CD4-positive, alpha-beta T cell treated with Interleukin-21 for 1 hour (primary cell): ENCODE measurements at regions not wholly inside any gene's neighbourhood (a gene's known extent, or its start where the extent isn't known, plus 50 kb on each side); places are given as distances from the start of the nearest gene placed in this dataset.

Experiments
- DNase-seq: peaks from one replicate; pipeline ENCODE4 v3.0.0-alpha.2; 2020

DNA sequence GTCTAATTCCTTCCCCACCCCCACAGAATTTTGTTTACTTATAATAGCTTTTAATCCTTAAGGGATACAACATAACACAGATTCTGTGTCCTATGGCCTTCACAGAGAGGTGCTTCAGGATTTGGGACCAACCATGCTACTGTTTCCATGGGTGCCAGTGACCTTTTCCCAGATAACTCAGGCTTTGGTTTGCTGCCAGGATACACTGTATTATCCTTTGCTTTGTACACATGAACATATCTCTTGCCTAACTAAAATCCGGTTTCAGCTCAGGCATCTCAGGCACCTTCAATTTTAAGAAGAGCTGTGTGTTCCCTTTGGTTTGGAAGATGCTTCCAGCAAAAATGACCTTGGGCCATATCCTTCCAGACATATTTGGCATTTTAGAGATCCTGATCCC is 428.4 kb upstream of the CDH5 start:
- no peak for DNase-seq

DNA sequence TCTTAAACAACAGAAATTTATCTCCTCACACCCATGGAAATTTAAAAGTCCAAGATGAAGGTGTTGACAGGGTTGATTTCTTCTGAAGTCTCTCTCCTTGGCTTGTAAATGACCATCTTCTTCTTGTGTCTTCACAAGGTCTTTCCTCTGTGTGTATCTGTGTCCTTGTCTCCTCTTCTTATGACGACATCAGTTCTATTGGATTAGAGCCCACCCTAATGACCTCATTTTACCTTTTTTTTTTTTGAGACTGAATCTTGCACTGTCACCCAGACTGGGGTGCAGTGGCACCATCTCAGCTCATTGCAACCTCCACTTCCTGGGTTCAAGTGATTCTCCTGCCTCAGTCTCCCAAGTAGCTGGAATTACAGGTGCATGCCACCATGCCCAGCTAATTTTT is 429.0 kb upstream of the CDH5 start:
- no peak for DNase-seq

DNA sequence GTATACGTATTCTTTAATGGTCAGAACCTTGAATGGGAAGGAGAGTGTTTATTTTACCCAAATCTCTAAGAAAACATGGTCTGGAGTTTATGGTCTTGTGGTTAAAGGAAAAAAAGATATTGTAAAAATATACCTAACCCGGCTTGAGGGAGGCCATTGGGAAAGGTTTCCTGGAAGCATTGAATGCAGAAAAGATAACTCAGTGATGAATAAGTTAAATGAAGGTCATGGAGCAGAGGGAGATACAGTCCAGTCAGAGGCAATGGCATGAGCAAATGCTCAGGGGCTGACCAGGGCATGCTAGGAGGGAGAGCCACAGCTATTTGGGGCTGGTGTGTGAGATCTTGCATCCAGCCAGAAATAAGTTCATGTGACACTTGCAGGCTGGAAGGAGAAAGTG is 430.4 kb upstream of the CDH5 start:
- no peak for DNase-seq

DNA sequence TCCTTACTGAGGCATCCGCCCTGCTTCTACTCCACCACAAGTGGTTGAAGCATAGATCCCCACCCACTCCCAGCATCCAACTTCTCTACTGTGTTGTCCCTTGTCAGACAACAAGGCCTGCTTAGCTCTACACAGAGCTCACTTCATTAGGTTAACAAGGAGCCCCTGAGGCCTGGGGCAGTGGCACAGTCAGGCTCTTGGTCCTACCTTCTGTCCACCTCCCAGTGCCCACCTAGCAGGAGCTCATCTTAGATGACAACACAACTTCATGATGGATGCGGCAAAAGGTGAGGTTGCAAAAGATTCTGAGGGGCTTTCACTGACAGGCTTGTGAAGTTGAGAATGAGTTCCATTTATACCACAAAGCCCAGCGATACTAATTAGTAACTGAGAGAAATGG is 432.0 kb upstream of the CDH5 start:
- no peak for DNase-seq

DNA sequence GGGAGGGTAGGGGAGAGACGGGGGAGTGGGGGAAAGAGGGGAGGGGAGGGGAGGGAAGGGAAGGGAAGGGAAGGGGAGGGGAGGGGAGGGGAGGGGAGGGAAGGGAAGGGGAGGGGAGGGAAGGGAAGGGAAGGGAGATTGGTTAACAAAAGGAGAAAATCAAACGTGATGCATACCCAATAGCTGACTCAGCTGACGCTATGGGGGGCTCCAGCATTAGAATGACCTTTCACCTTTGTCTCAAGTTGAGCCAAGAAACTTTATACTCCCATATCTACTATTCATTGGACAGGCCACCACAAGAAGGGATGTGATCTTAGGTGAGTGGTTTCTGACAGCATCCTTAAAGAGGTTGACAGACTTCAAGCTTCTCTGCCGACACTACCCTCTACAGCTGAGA is 432.8 kb upstream of the CDH5 start:
- DNase-seq, result no peak

DNA sequence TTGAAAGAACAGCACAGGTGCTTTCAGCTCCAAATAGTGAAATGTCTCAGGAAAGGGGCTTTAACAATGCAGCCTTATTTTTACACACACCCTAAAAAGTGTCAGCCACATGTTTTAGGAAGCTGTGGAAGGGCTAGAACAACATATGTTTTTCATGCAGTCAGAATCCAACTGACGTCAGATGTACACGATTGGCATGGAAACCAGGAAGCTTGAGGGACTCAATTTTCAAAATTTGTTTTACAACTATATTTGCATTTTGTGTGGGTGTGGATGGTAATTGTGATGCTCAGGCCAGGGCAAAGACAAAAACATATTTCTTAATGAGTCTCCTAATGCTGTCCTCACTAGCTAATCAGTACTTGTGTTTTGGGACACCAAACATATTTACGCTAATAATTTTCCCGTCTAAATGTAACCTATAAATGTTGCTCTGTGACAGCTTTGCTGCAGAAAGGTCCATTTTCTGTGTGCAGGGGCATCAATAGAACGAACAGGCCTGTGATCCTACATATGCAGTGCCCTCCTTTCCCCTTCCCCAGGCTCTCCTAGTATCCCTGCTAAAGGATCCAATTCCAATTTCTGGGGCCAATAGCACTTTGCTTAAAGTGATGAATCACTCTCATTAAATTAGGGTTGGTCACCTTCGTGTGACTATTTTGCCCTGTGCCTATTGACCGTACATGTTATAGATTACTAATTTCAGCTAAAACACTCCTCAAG is 434.0 kb upstream of the CDH5 start:
- DNase-seq, result no peak

DNA sequence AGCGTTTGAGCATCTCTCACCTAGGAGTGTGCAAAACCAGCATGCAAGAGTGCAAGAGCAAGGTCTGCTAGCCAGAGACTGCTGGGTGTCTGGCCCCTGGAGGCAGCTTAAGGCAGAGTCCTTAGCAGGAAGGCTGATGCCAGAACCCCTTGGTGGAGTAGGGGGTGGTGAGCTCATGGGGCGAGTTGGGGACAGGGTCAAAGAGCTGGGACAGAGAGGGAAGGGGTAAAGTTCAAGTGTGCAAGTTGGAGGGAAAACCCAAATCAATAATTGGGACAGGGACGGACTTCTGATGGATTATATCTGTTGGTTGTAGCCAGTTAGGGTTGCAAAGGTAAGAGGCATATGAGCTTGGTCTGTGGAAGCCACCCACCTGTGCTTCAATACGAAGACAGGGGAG is 443.6 kb upstream of the CDH5 start:
- no peak for DNase-seq

DNA sequence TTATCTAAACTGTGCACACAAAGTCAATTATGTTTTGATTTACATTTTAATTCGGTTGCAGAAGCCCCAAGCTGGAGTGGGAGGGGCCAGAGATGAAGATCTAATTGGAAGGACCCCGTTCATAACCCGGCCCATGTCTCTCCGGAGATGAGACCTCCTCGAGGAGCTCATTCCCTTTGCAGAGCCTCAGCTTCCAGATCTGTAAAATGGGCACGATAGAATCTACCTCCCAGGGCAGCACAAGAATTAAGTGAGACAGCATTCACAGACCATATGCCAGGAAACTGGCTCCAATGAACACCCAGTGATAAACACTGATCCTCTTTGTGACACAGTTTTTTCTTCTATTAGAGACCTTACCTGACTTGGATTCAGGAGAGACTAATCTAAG is 446.5 kb upstream of the CDH5 start:
- DNase-seq, result no peak

DNA sequence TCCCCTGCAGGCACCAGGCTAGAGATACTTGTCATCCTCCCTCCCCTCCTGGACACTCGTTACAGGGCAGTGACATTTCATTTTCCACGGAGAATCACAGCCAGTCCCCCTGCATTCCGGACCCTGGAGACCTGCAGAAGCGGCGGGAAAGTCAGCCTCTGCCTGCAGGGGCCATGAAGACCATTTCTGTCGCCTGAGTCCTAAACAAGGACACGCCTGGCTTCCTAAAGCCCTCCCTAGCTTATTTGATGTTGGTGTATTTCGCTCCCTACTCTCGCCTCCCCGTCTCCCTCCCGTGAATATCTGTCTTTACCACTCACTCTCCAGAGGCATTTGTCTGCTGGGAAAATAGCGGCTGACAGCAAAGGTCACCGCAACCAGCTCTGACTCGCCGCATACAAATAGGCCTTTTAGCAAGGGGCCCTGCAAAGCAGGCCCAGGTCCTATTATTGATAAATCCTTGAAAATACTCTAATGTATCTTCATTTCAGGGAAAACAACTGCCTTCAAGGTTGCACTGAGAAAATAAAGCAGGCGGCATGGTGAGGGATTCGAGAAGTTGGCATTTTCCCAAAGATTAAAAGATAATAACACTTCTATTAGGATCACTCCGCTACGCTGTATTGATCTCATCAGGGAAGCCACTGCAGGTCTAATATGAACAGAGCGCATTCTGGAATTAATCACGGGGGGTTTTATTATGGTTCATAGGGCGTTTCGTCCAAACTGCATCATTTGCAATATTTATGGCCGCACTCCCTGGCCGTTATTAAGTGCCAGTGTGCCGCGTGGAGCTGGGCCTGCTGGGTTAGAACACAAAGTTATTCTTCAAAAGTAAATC is 447.1 kb upstream of the CDH5 start:
- no peak for DNase-seq

DNA sequence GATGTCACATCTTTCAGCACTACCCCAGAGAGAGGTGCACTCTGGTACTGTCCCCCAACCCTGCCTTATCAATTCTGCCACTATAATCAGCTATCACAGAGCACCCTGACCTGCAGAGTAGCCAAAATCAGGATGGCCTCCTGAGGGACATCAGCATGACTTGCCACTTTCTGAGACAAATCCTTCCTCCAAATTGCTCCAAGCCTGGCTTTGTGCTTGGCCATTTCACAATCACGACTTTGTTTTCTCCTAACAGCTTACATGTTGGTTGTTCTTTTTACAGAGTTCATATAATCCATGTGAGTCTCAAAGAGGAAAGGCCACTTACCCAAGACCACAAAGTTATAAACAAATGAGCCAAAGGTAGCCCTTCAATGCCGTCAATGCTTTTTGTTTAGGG is 449.0 kb upstream of the CDH5 start:
- DNase-seq, result no peak

DNA sequence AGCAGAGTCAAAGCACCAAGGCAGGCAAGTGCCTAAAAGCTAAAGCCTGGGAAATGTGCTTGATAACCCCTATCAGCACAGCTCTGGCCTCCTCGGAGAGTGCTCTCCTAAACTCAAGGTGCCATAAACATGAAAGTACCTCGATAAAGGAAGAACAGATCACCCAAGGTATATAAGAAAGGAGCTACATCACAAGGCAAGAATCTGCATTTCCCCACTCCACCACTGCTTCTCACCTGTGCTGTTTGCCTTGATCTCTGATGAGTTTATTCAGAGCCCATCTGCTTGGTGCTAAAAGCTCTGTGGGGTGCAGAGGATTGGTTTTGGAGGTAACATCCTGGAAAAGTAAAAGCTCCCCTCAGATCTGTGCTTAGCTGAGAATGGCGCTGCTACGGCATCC is 449.5 kb upstream of the CDH5 start:
- DNase-seq, result no peak

DNA sequence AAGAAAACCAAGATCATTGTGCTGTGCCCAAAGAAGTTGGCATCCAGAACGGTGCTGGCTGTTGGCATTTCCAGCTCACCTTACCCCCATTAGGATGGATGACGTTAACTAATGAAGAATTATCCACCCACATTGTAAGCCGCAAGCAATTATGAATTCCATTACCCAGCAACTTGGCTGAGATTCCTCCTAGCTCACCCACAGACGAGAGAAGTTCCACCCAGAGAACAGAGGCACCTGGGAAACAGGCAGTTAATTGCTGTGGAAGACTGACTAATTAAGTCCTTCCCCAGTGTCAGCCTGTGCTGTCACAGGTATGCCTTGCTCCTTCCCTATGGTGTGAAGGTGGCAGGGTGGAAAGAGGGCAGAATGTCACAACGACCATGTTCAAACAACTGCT is 456.2 kb upstream of the CDH5 start:
- DNase-seq, result no peak

DNA sequence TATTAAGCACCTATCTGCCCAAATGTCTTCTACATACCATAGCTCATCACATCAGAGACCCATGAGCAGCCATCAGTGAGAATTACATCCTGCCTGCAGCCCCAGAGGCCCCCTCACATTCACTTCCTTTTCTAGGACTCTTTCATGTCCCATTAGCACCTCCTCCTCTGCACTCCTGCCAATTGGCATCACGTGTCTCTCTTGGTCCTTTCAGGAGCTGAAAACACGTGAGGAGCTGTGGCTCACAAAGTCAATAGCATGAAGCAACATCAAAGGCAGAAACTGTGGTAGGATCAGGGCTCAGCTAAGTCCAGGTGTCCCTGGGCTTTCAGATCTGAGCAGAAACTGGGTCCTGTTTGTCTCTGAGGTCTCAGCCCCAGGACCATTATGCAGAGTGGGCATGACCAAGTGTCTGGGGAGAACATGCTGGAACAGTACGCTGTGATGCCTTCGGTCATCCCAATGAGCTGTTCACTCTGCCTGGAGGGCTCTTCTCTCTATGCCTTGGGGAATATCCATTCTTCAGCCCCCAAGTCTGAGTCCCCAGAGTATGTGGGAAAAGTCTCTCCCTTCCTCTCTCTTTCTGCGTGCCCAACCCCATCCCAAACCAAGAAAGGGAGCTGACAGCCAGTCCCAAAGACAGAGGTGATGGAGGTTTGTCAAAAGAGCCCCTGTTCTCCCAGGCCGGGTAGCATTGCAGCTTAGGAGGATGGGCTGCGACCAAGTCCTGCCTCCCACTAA is 457.0 kb upstream of the CDH5 start:
- DNase-seq, result no peak

DNA sequence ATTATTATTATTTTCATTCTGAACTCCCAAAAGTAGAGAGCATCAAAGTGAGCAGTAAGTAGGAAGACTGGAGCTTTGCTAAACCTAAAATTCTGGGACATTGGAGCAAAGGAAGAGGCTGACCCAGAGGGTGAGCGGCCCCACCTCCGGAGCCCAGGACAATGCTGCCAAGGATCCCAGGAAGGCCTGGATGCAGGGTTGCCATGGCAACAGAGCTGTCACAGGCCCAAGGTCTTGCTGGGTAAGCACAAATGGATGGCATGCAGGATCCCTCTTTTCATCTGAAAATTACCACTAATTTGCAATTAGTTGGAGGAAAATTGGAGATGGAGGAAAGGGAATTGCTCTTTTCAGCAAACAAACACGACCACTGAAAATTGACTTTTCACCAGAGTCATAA is 457.9 kb upstream of the CDH5 start:
- DNase-seq, result no peak

DNA sequence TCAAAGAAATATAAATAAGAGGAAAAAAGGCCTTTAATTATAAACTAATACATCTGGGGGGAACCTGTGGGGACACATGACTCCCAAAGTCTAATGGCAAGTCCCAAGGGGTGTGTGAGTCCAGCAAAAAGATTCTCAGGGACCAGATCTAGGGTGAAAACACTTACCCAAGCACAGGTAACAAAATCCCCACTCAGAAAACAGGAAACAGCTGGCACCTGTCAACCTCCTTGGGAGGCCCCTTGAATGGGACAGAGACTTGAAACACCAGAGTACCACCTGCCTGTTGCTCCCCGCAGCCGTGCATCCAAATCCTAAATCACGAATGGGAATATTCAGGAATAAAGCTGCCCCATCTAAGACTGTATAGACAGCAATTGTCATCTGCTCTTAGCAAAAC is 461.2 kb upstream of the CDH5 start:
- DNase-seq, result no peak

DNA sequence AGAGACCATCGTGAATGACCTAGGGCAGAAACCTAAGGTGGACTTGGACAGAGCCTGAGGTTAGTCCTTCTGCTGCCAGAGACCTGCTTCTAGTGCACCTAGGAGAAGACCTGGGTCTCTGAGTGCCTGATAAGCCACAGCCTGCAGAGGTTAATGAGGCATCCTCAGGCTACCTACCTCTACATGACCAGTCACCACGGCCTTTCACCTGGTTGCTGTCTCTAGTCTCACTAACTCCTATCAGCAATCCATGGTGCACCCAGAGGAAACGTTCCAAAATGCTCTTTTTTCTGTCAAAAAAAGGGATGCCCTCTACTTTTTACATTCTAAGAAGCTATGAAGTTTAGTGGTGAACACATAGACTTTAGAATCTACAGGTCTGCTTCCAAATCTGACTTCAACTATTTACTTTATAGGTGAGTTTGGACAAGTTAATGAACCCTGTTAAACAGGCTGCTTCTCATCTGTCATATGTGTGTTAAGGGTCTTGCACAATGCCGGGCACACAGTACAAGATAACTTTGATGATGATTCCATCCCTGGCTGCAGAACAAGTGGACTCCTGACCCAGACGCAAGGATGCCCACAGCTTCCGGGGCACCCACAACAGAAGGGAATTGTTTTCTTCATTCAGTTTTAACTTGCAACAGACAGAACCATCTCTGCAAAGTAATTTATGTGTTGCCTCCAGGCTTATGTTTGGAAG is 469.9 kb upstream of the CDH5 start:
- no peak for DNase-seq

DNA sequence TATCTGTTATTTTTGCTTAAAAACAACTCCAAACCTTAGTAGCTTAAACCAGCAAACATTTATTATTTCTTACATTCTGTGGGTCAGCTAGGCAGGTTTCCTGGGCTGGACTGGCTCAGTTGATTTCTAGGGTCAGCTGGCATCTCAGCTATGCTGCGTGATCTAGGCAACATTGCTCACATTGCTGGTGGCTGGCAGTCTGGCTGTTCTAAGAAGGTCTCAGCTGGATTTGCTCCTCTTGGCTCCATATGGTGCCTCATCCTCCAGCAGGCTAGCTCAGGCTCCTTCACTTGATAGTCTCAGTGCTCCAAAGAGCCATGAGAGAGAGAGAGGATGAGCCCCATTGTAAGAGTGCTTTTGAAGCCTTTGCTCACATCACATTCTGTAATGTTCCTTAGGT is 470.6 kb upstream of the CDH5 start:
- no peak for DNase-seq

DNA sequence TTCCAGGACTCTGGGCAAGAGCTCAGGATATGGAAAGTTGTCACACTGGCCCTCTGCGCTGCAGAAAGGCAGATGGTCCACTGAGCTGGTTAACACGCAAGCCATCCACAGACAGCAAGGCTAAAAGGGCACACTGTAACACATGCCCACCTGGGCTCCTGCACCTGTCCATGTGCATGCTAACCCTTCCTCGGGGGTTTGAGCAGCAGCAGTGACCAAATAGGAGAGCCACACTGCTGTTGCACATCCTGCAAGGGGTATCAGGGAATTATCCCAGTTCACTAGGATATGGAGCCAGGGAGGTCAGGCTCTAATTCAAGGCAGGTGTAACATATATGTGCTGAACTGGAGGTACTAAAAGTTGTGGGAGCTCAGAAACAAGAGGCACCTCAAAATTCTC is 471.0 kb upstream of the CDH5 start:
- DNase-seq, result no peak

DNA sequence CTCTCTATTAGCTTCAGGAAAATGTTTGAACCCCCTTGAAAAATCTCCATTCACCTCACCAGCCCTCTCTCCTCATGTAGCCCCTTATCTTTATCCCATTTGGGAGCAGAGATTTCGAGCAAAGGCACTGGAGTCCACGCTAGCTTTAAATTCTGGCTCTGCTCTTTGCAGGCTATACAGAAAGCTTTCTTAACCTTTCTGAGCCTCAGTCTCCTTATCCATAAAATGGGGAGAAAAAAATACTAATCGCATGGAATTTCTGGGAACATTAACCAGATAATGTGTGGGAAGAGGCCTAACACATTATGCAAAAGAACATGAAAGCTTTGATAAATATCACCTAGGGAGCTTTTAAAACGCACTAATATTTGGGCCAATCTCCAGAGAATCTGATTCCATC is 476.3 kb upstream of the CDH5 start:
- DNase-seq, result no peak

DNA sequence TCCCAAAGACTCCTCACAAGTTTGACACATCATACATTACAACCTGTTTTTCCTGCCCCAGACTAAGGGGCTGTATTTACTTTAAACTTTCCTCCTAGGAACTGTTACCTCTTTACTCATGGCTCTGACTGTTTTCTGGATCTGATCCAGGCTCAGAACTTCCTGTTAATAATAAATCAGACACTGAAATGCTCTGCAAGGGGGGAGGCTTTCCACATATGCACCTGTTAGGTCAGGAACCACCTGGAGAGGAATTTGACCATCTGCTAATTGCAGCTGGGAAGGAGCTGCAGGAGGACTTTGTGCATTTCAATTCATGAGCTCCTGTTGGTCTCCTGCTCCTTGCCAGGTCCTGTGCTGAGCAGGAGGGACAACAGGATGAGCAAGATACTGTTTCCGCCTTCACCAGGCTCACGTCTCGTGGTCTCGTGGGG is 476.9 kb upstream of the CDH5 start:
- DNase-seq, result no peak

DNA sequence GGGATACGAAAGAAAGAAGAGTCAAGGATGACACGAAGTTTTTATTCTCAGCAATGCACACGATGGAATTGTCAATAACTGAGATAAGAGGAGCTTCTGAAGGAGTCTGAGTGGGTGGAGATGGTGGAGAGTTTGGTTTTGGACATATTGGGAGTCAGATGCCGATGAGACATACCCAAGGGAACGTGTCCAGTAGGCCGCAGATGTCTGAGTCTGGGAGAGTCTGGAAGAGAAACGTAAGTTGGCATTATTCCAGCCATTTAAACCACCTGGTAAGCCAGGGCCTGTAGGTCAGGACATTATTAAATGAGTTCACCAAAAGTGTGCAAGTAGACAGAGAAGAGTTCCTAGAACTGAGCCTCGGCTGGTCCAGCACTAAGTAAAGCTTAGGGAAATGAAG is 478.3 kb upstream of the CDH5 start:
- DNase-seq, result no peak

DNA sequence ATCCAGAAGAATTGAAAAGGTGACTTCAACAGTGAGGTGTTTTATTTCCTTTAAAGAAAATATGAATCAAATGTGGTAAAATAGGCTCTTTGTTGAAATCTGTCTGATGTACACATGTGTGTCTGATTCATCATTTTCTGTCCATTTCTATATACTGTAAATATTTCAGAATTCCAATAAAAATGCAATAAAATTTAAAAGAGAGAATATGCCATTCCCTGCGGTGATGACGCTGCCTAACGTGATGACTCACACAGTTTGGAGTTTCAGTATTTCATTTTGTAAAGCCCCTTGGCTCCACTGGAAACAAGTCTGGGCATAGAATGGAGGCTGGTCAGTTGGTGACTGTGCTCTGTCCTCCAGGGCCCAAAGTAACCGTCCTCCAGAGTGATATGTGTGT is 482.5 kb upstream of the CDH5 start:
- no peak for DNase-seq

DNA sequence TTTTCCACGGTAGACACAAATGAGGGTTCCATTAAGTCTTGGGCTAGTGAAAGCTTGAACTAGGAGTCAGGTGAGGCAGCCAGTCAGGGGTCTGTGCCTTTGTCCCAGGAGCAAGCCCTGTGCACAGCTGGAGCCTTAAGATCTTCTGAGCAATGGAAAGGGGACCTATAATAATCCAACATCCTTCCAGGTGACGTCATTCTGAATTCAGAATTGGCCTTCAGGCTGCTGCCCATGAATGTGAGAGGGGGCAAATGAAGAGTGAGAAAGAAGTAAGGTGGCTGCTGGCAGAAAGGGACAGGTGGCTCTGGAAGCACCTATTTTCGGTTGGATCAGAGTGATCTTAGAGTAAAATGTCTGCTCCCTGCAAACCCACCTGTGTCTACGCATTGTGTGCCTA is 488.1 kb upstream of the CDH5 start:
- no peak for DNase-seq
